HEK293 (cell line): ENCODE measurements at regions not wholly inside any gene's neighbourhood (a gene's known extent, or its start where the extent isn't known, plus 50 kb on each side); places are given as distances from the start of the nearest gene placed in this dataset.

Experiments
- BCL11B ChIP-seq: fragments of 450-650 bp; formaldehyde crosslinking; IDR thresholded peaks from 2 replicates; pipeline ENCODE4 v1.5.1; 2016; ENCODE audit warnings: low read depth, missing biosample characterization, missing genetic modification characterization
- KLF10 ChIP-seq: fragments of 450-650 bp; IDR thresholded peaks from 2 replicates; pipeline ENCODE4 v1.5.1; 2018; ENCODE audit warnings: missing biosample characterization, mild to moderate bottlenecking, missing genetic modification characterization
- ZEB2 ChIP-seq: fragments of 450-650 bp; formaldehyde crosslinking; IDR thresholded peaks from 2 replicates; pipeline ENCODE4 v1.5.1; 2016; ENCODE audit warnings: missing biosample characterization, missing genetic modification characterization
- ZNF23 ChIP-seq: fragments of 450-650 bp; formaldehyde crosslinking; IDR thresholded peaks from 2 replicates; pipeline ENCODE4 v1.5.1; 2016; ENCODE audit warnings: missing biosample characterization, missing genetic modification characterization, borderline replicate concordance
- ZNF350 ChIP-seq: fragments of 450-650 bp; formaldehyde crosslinking; IDR thresholded peaks from 2 replicates; pipeline ENCODE4 v1.5.0; 2017; ENCODE audit warnings: missing biosample characterization, mild to moderate bottlenecking, missing genetic modification characterization
- ZNF747 ChIP-seq: fragments of 450-650 bp; formaldehyde crosslinking; IDR thresholded peaks from 2 replicates; pipeline ENCODE4 v1.5.1; 2016; ENCODE audit warnings: missing biosample characterization, missing genetic modification characterization
- TF ChIP-seq, protein P1 (sequence below): fragments of 450-650 bp; formaldehyde crosslinking; IDR thresholded peaks from 2 replicates; pipeline ENCODE4 v1.5.1; 2016; ENCODE audit warnings: missing biosample characterization, missing genetic modification characterization
- TF ChIP-seq, protein P2 (sequence below): fragments of 450-650 bp; formaldehyde crosslinking; IDR thresholded peaks from 2 replicates; pipeline ENCODE4 v1.5.1; 2016; ENCODE audit warnings: missing biosample characterization, missing genetic modification characterization
- TF ChIP-seq, protein P3 (sequence below): fragments of 450-650 bp; formaldehyde crosslinking; IDR thresholded peaks from 2 replicates; pipeline ENCODE4 v1.5.1; 2016; ENCODE audit warnings: missing biosample characterization, missing genetic modification characterization

DNA sequence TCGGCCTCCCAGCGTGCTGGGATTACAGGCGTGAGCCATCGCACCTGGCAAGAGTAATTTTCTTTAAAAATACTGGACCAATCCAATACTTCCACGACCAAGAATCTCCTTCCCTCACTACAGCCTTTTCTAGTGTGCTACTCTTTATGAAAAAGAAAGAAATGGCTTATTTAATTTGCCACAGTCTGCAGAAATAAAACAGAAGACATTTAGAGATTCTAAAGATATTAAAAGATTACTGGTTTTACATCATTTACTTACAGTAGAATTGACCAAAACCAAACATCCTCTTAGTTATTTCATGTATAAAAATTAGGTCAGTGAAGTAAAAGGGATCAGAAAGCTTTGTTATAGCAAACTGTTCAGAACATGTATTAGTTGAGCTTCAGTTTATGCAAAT lies 679.6 kb downstream of the MAT2B start:
- TF ChIP-seq, protein P1, sequence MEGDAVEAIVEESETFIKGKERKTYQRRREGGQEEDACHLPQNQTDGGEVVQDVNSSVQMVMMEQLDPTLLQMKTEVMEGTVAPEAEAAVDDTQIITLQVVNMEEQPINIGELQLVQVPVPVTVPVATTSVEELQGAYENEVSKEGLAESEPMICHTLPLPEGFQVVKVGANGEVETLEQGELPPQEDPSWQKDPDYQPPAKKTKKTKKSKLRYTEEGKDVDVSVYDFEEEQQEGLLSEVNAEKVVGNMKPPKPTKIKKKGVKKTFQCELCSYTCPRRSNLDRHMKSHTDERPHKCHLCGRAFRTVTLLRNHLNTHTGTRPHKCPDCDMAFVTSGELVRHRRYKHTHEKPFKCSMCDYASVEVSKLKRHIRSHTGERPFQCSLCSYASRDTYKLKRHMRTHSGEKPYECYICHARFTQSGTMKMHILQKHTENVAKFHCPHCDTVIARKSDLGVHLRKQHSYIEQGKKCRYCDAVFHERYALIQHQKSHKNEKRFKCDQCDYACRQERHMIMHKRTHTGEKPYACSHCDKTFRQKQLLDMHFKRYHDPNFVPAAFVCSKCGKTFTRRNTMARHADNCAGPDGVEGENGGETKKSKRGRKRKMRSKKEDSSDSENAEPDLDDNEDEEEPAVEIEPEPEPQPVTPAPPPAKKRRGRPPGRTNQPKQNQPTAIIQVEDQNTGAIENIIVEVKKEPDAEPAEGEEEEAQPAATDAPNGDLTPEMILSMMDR (tag by site-specific recombination) = no peak
- TF ChIP-seq, protein P2, sequence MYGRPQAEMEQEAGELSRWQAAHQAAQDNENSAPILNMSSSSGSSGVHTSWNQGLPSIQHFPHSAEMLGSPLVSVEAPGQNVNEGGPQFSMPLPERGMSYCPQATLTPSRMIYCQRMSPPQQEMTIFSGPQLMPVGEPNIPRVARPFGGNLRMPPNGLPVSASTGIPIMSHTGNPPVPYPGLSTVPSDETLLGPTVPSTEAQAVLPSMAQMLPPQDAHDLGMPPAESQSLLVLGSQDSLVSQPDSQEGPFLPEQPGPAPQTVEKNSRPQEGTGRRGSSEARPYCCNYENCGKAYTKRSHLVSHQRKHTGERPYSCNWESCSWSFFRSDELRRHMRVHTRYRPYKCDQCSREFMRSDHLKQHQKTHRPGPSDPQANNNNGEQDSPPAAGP (tag by site-specific recombination) = no peak
- no peak for TF ChIP-seq ZNF350 (tag by site-specific recombination)
- TF ChIP-seq ZEB2 (tag by site-specific recombination) = no peak
- TF ChIP-seq ZNF747 (tag by site-specific recombination) = no peak
- TF ChIP-seq, protein P3, sequence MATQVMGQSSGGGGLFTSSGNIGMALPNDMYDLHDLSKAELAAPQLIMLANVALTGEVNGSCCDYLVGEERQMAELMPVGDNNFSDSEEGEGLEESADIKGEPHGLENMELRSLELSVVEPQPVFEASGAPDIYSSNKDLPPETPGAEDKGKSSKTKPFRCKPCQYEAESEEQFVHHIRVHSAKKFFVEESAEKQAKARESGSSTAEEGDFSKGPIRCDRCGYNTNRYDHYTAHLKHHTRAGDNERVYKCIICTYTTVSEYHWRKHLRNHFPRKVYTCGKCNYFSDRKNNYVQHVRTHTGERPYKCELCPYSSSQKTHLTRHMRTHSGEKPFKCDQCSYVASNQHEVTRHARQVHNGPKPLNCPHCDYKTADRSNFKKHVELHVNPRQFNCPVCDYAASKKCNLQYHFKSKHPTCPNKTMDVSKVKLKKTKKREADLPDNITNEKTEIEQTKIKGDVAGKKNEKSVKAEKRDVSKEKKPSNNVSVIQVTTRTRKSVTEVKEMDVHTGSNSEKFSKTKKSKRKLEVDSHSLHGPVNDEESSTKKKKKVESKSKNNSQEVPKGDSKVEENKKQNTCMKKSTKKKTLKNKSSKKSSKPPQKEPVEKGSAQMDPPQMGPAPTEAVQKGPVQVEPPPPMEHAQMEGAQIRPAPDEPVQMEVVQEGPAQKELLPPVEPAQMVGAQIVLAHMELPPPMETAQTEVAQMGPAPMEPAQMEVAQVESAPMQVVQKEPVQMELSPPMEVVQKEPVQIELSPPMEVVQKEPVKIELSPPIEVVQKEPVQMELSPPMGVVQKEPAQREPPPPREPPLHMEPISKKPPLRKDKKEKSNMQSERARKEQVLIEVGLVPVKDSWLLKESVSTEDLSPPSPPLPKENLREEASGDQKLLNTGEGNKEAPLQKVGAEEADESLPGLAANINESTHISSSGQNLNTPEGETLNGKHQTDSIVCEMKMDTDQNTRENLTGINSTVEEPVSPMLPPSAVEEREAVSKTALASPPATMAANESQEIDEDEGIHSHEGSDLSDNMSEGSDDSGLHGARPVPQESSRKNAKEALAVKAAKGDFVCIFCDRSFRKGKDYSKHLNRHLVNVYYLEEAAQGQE (tag by site-specific recombination) = no peak
- TF ChIP-seq ZNF23 (tag by site-specific recombination) = no peak
- no peak for TF ChIP-seq BCL11B (tag by site-specific recombination)
- TF ChIP-seq KLF10 (tag by site-specific recombination) = no peak
